ENCODE measurements at regions not wholly inside any gene's neighbourhood (a gene's known extent, or its start where the extent isn't known, plus 50 kb on each side); places are given as distances from the start of the nearest gene placed in this dataset.

DNA sequence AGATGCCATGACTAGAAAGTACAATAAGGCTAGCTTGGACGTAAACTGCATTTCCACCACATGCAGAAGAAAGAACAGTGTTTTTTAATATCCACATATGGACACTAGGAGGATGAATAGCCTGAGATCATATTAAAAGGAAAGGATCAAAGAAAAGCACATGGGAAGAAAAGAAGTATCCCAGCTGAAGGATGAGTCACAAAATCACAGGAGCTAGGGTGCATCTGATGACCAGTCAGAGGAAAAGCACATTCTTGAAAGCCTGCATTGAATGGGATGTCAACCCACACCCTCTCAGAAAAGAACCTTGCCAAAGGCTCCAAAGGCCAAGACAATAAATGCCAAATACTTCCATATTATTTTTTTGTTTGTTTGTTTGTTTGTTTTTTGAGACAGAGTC is 56.8 kb upstream of the PRDX4 start:
- H3K9ac ChIP-seq (replicated peaks in 1 of 4; ENCODE audit: extremely low read depth in 1 of 4, low read depth in 3 of 4, low read length in 3 of 4), result no peak overlapping the region
- no peak overlapping the region for H2BK15ac ChIP-seq (ENCODE audit: low read length)
- H2BK5ac ChIP-seq (ENCODE audit: low read depth, low read length), result no peak overlapping the region
- no peaks in the 10 kb centered on the region for H3K79me1 ChIP-seq (ENCODE audit: low read depth, low read length)
- no peak overlapping the region for H3K27ac ChIP-seq (ENCODE audit: low read depth, low read length)
- ChIA-PET CTCF (ENCODE audit: partially characterized antibody) (no interaction called here), POLR2A (ENCODE audit: partially characterized antibody) (no interaction called here)
- H4K5ac ChIP-seq (ENCODE audit: insufficient read length, low read depth, low read length), result no peak overlapping the region
- H2BK120ac ChIP-seq (replicated peaks; ENCODE audit: low read depth, low read length), result no peak overlapping the region
- no peak overlapping the region for H3K23ac ChIP-seq (ENCODE audit: insufficient read length)
- no peak overlapping the region for H3K4ac ChIP-seq (replicated peaks; ENCODE audit: insufficient read length, low read depth, low read length)
- WGBS, 2 experiments (ENCODE audit: extremely low coverage in 1 of 2, insufficient coverage in 1 of 2, insufficient read length in 1 of 2, insufficient replicate concordance in 2 of 2, low coverage in 1 of 2, low lambda C conversion rate in 2 of 2, missing lambda C conversion rate in 1 of 2), result 91% methylated on average over 1 of the region's 1 CpG; no CpG with 5 or more reads in 1 of the 2 experiments
- no peak overlapping the region for H3K18ac ChIP-seq (ENCODE audit: extremely low read depth, low read length)
- no peak overlapping the region for H3K14ac ChIP-seq (ENCODE audit: insufficient read length)
- H3K79me2 ChIP-seq (ENCODE audit: control insufficient read depth in 1 of 2, insufficient read depth in 2 of 2, low read length in 2 of 2), result no peaks in the 10 kb centered on the region
- TF ChIP-seq ATF2 (IDR thresholded peaks at IDR 0.05; ENCODE audit: low read length), result no peak
- TF ChIP-seq CTCF (IDR thresholded peaks at IDR 0.05; ENCODE audit: control extremely low read depth in 1 of 3, insufficient read depth in 1 of 3, low read depth in 1 of 3, low read length in 3 of 3), result no peak
- no peak for TF ChIP-seq MAFK (IDR thresholded peaks at IDR 0.05; ENCODE audit: low read depth, low read length)
- TF ChIP-seq SUZ12 (IDR thresholded peaks at IDR 0.05; ENCODE audit: low read length), result no peak
- TF ChIP-seq BACH1 (IDR thresholded peaks at IDR 0.05; ENCODE audit: low read length), result no peak
- no peak for TF ChIP-seq SAP30 (IDR thresholded peaks at IDR 0.05; ENCODE audit: insufficient read depth, insufficient replicate concordance, low read length)
- no peak for TF ChIP-seq TAF7 (optimal IDR thresholded peaks at IDR 0.05; ENCODE audit: borderline replicate concordance, low read depth, low read length)
- no peak overlapping the region for H3K4me3 ChIP-seq (ENCODE audit: extremely low read depth in 1 of 4, insufficient read depth in 2 of 4, low read depth in 3 of 4, low read length in 4 of 4)
- H3K56ac ChIP-seq (replicated peaks; ENCODE audit: insufficient read length, low read depth, low read length), result no peak overlapping the region
- no peaks in the 10 kb centered on the region for H3K27me3 ChIP-seq (replicated peaks in 1 of 4; ENCODE audit: control insufficient read depth in 3 of 4, extremely low read depth in 1 of 4, insufficient read depth in 3 of 4, low read length in 3 of 4)
- no peak overlapping the region for H4K91ac ChIP-seq (replicated peaks; ENCODE audit: insufficient read length, low read length)
- no peaks in the 10 kb centered on the region for H4K20me1 ChIP-seq (replicated peaks in 1 of 2; ENCODE audit: control insufficient read depth in 1 of 2, insufficient read depth in 2 of 2, low read length in 2 of 2)
- H3K36me3 ChIP-seq (ENCODE audit: control insufficient read depth in 2 of 4, insufficient read depth in 4 of 4, low read length in 3 of 4), result no peaks in the 10 kb centered on the region
- H2BK20ac ChIP-seq (ENCODE audit: low read length), result no peak overlapping the region
- H2BK12ac ChIP-seq (ENCODE audit: low read depth, low read length), result no peak overlapping the region
- no peak overlapping the region for H2AK5ac ChIP-seq (ENCODE audit: low read depth, low read length)
- no peak for DNase-seq (ENCODE audit: low read depth in 1 of 2, low spot score in 2 of 2)
- no peak overlapping the region for H3K4me2 ChIP-seq (ENCODE audit: insufficient read depth in 1 of 2, low read depth in 2 of 2, low read length in 2 of 2)
- no peak overlapping the region for H4K8ac ChIP-seq (ENCODE audit: extremely low read depth, insufficient read depth, low read length)
- H3K23me2 ChIP-seq (ENCODE audit: low read depth, low read length), result no peaks in the 10 kb centered on the region
- no peaks in the 10 kb centered on the region for H3K4me1 ChIP-seq (replicated peaks in 1 of 4; ENCODE audit: control insufficient read depth in 3 of 4, insufficient read depth in 4 of 4, low read length in 3 of 4)
- no peak for FAIRE-seq
- H3K9me3 ChIP-seq (ENCODE audit: insufficient read depth in 2 of 2, low read depth in 1 of 2, low read length in 1 of 2), result no peaks in the 10 kb centered on the region
- no peak overlapping the region for H2AFZ ChIP-seq (ENCODE audit: low read length)
